PC-9 (cell line): ENCODE measurements at regions not wholly inside any gene's neighbourhood (a gene's known extent, or its start where the extent isn't known, plus 50 kb on each side); places are given as distances from the start of the nearest gene placed in this dataset.

Source experiments
- CTCF ChIP-seq: fragments of 200-600 bp; sonication (generic); conservative IDR thresholded peaks from 2 replicates; pipeline ENCODE4 v1.6.1; 2017; ENCODE audit warnings: mixed run types, antibody characterized with exemption, mild to moderate bottlenecking, moderate library complexity
- EZH2 ChIP-seq: fragments of 200-600 bp; sonication (generic); IDR thresholded peaks from 2 replicates; pipeline ENCODE4 v1.8.0; 2017; ENCODE audit warnings: antibody characterized with exemption, low read depth

- TF ChIP-seq CTCF = no peak
- TF ChIP-seq EZH2 = no peak
Measured at GRCh38 chr10:27312854-27313253, 72.3 kb upstream of the ACBD5 start.
